GM18868 (cell line): ENCODE measurements at regions not wholly inside any gene's neighbourhood (a gene's known extent, or its start where the extent isn't known, plus 50 kb on each side); places are given as distances from the start of the nearest gene placed in this dataset.

Experiments
- ATAC-seq: cut with Tn5 transposase; IDR thresholded peaks from one replicate; pipeline ENCODE4 v1.9.1; 2021; ENCODE audit warnings: mild to moderate bottlenecking, moderate library complexity; ENCODE audit not compliant: unreplicated experiment

GRCh38 chr4:20575486-20575885 lies 124.8 kb upstream of the PACRGL start:
- no peak for ATAC-seq

- ATAC-seq = no peak
Measured at GRCh38 chr4:20576861-20577260, 123.4 kb upstream of the PACRGL start.

- no peak for ATAC-seq
Measured at GRCh38 chr4:20577702-20578101, 122.6 kb upstream of the PACRGL start.

GRCh38 chr4:20580907-20581306 lies 119.4 kb upstream of the PACRGL start:
- ATAC-seq = no peak

GRCh38 chr4:20589436-20589835 lies 110.8 kb upstream of the PACRGL start:
- no peak for ATAC-seq

DNA sequence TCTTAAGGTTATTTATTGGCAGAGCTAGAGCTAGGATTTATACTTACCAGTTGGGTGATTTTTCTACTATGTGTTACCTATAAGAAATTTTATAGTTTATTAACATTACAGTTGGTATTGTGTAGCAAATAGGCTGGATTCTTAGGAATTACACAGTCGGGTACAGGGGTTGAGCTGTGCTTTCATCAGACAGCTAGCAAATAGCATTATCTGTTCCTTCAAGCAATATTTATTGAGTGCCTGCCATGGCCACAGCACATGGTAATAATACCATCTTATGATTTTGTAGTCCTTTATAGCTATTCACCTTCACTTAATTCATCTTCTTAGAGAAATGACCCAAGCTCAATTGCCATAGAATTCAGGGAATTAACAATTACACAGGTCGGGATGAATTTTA lies 109.4 kb upstream of the PACRGL start:
- no peak for ATAC-seq

DNA sequence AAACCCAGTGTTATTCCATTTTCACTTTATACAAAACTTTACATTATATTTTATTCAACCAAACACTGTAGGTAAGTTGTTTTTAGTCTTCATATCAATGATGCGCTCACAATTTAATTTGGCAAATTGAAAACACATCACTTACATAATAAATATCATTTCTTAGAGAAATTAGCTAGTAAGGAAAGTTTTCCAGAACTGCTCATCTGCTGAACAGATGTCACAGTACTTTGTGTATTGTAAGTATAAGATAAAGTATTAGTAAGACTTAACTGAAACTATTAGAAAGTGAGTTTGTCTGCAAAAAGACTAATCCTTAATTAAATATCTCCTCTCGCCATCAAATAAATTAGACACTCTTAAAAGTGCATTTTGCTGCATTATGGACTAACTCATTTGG lies 108.7 kb upstream of the PACRGL start:
- no peak for ATAC-seq

GRCh38 chr4:20592013-20592412 lies 108.2 kb upstream of the PACRGL start:
- ATAC-seq = no peak

- ATAC-seq = no peak
Measured at GRCh38 chr4:20592663-20593062, 107.6 kb upstream of the PACRGL start.

DNA sequence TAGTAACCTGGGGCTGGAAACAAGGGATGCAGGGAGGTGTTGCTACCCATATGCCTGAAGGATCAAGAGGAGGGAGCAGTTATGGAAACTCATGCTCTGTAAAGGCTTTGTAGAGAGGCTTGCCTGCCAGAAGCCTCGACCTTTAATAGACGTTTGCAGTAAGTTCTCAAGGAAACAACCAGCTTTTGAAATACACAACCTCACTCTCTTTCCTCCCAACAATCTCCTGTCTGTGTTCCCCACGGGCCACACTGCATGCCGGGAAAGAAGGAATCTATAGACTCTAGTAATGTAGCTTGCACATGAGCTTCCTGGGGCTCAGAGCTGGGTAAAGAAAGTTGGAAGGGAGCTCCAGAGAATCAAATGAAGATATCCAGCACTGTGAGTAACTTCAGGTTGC lies 101.6 kb upstream of the PACRGL start:
- no peak for ATAC-seq

- no peak for ATAC-seq
Measured at GRCh38 chr4:20603671-20604313, 96.5 kb upstream of the PACRGL start.

DNA sequence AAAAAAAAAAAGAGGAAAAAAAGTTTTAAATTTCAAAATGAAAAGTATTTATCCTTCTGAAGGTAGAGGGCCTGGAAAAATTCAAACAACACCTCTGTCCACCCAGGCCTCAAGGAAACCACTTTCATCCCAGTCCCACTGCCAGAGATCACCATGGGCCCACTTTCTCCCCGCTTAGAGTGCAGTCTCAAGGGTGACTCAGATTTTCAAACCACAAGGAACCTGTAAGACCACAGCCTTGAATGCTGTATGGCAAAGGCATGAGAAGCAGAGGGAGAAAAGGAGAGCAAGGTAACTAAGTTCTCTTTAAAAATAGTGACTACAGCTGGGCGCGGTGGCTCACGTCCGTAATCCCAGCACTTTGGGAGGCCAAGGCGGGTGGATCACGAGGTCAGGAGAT lies 87.9 kb upstream of the PACRGL start:
- ATAC-seq = no peak

DNA sequence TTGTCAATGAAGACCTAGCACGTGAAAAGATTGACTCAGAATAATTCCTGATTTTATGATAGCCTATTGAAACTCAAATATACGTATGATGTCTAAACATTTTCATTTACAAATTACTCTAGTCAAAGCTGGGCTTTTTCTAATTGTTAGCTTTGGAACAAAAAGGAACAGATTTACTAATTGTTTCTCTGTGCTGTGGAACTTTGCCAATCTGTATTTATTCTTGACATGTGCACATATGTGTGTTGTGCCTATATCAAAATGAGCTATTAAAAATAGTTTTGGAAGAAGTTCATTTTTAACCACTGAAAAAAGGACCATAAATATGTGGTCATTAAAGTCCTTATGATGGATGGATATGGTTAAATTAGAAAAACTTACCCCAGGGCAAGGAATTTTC lies 85.4 kb upstream of the PACRGL start:
- ATAC-seq = no peak

- no peak for ATAC-seq
Measured at GRCh38 chr4:20615486-20616260, 84.6 kb upstream of the PACRGL start.

- no peak for ATAC-seq
Measured at GRCh38 chr4:20616313-20616712, 83.9 kb upstream of the PACRGL start.

DNA sequence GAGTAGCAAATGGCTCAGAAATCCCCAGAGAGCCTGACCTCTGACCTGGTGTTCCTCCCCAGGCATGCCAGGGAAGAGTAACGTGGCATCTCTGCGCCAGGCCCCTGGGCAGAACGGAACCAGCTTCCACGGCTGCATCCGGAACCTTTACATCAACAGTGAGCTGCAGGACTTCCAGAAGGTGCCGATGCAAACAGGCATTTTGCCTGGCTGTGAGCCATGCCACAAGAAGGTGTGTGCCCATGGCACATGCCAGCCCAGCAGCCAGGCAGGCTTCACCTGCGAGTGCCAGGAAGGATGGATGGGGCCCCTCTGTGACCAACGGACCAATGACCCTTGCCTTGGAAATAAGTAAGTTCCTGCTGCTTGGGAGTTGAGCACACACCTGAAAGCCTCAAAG lies 83.4 kb upstream of the PACRGL start:
- ATAC-seq = no peak

GRCh38 chr4:20617678-20618396 lies 82.4 kb upstream of the PACRGL start:
- no peak for ATAC-seq

GRCh38 chr4:20618731-20619130 lies 81.5 kb upstream of the PACRGL start:
- ATAC-seq = no peak

- ATAC-seq = no peak
Measured at GRCh38 chr4:20621476-20621875, 78.8 kb upstream of the PACRGL start.

DNA sequence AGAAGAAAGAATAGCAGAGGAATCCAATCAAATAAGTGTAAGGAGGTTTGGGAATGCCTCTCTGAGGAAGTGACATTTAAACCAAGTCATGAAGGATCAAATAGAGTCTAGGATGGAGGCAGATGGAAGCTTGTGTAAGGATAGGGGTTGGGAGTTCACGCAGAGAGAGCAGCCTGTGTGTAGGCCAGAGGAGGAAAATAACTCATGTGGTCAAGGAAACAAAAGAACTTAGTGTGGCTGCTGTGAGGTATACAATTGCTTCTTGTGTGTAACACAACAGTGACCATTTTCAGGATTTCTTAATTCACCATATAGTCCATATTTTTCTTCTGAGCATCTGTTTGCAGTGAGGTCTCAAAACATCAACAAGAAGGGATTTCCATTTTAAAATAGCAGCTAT lies 77.6 kb upstream of the PACRGL start:
- ATAC-seq = no peak

DNA sequence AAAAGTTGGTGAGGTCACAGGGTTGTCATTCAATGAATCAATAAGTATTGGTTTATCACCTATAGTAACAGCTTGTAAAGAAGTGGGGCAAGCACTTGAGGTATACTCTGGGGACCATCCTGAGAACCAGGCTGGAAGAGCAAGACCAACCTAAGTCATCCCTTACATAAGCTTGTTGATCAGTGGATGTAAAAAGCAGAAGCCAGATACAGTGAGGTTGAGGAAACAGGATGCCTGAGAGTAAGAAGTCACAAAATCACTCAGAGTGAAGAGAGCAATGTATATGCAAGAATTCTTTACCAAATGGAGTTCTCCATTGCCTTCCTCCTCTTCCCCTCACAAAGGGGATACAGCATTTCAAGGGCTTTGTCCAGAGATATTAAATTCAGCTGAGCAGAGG lies 76.3 kb upstream of the PACRGL start:
- no peak for ATAC-seq

DNA sequence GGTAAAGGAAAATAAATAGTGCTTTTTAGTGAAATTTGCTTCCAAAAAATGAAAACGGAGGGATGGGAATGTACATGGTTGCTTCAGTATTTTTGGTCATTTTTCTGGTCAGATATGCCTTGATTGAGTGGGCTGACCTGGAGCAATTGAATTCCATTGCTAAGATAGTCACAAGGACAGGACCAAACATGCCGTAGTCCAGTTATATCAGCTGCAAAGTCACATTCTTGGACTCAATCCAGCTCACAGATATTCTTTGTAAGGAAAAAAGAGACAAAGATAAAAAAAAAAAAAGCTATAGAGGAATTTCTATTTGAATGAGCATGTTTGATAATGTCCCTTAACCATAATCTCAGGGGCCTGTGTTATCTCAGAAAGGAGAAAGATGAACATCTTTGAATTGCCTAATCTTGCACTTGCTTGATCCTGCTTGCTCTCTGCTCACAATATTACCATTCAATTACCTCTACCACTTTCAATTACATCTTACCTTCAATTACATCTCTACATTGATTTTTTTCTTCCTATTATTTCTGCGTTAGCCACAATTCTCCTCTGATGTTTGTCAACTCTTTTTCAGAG lies 75.4 kb upstream of the PACRGL start:
- no peak for ATAC-seq
